ENCODE measurements at regions not wholly inside any gene's neighbourhood (a gene's known extent, or its start where the extent isn't known, plus 50 kb on each side); places are given as distances from the start of the nearest gene placed in this dataset.
"Not testable (repeated sequence)": the region's sequence is repeated elsewhere in the genome, so short reads cannot be mapped to it uniquely, and the experiment has no call there.

- CTCF ChIA-PET, result no interaction called here
- Mint-ChIP-seq H3K36me3 (ENCODE audit: insufficient read depth, unreplicated experiment) (no peaks in the 10 kb centered on the region), H3K9me3 (ENCODE audit: low read depth, unreplicated experiment) (no peaks in the 10 kb centered on the region), H3K4me3 (ENCODE audit: low read depth, unreplicated experiment) (no peak overlapping the region), H3K4me1 (ENCODE audit: low read depth, unreplicated experiment) (no peaks in the 10 kb centered on the region), H3K27me3 (ENCODE audit: unreplicated experiment) (no peaks in the 10 kb centered on the region), H3K27ac (ENCODE audit: unreplicated experiment) (no peak overlapping the region)
- no TSS peak for BruUV-seq (replicated peaks)
- intact Hi-C loops (cut with micrococcal nuclease; ENCODE audit: unreplicated experiment), result no loop called here
- no peak for DNase-seq
- no peak for TF ChIP-seq CTCF (IDR thresholded peaks at IDR 0.05; ENCODE audit: unreplicated experiment)
These were observed 723.8 kb downstream of the DIAPH3 start for GRCh38 chr13:59439776-59440428.

GRCh38 chr13:59441068-59441467, 722.7 kb downstream of the DIAPH3 start:
- DNase-seq; H3K36me3 Mint-ChIP-seq (ENCODE audit: insufficient read depth, unreplicated experiment); intact Hi-C loops (cut with micrococcal nuclease; ENCODE audit: unreplicated experiment); H3K9me3 Mint-ChIP-seq (ENCODE audit: low read depth, unreplicated experiment); CTCF ChIA-PET; H3K4me1 Mint-ChIP-seq (ENCODE audit: low read depth, unreplicated experiment); BruUV-seq (replicated peaks); H3K4me3 Mint-ChIP-seq (ENCODE audit: low read depth, unreplicated experiment); H3K27me3 Mint-ChIP-seq (ENCODE audit: unreplicated experiment); H3K27ac Mint-ChIP-seq (ENCODE audit: unreplicated experiment): not testable (repeated sequence)

- no peaks in the 10 kb centered on the region for H3K4me1 Mint-ChIP-seq (ENCODE audit: low read depth, unreplicated experiment)
- no peak overlapping the region for H3K4me3 Mint-ChIP-seq (ENCODE audit: low read depth, unreplicated experiment)
- no peaks in the 10 kb centered on the region for H3K27me3 Mint-ChIP-seq (ENCODE audit: unreplicated experiment)
- no peaks in the 10 kb centered on the region for H3K9me3 Mint-ChIP-seq (ENCODE audit: low read depth, unreplicated experiment)
- no TSS peak for BruUV-seq (replicated peaks)
- no peaks in the 10 kb centered on the region for H3K36me3 Mint-ChIP-seq (ENCODE audit: insufficient read depth, unreplicated experiment)
- CTCF ChIA-PET, result no interaction called here
- intact Hi-C loops (cut with micrococcal nuclease; ENCODE audit: unreplicated experiment), result no loop called here
- H3K27ac Mint-ChIP-seq (ENCODE audit: unreplicated experiment), result no peak overlapping the region
- TF ChIP-seq CTCF (IDR thresholded peaks at IDR 0.05; ENCODE audit: unreplicated experiment), result no peak
- no peak for DNase-seq
These were observed 722.0 kb downstream of the DIAPH3 start for GRCh38 chr13:59441596-59442280.

- no peak for DNase-seq
- no peak for TF ChIP-seq CTCF (IDR thresholded peaks at IDR 0.05; ENCODE audit: unreplicated experiment)
- Mint-ChIP-seq H3K36me3 (ENCODE audit: insufficient read depth, unreplicated experiment) (no peaks in the 10 kb centered on the region), H3K27ac (ENCODE audit: unreplicated experiment) (no peak overlapping the region), H3K9me3 (ENCODE audit: low read depth, unreplicated experiment) (no peaks in the 10 kb centered on the region), H3K4me3 (ENCODE audit: low read depth, unreplicated experiment) (no peak overlapping the region), H3K27me3 (ENCODE audit: unreplicated experiment) (no peaks in the 10 kb centered on the region), H3K4me1 (ENCODE audit: low read depth, unreplicated experiment) (no peaks in the 10 kb centered on the region)
- CTCF ChIA-PET, result no interaction called here
- no TSS peak for BruUV-seq (replicated peaks)
- intact Hi-C loops (cut with micrococcal nuclease; ENCODE audit: unreplicated experiment), result no loop called here
These were observed 721.3 kb downstream of the DIAPH3 start for GRCh38 chr13:59442461-59442860.

- no peak overlapping the region for H3K27ac Mint-ChIP-seq (ENCODE audit: unreplicated experiment)
- H3K9me3 Mint-ChIP-seq (ENCODE audit: low read depth, unreplicated experiment), result no peaks in the 10 kb centered on the region
- CTCF ChIA-PET, result no interaction called here
- no peaks in the 10 kb centered on the region for H3K27me3 Mint-ChIP-seq (ENCODE audit: unreplicated experiment)
- intact Hi-C loops (cut with micrococcal nuclease; ENCODE audit: unreplicated experiment), result no loop called here
- DNase-seq, result no peak
- no peak overlapping the region for H3K4me3 Mint-ChIP-seq (ENCODE audit: low read depth, unreplicated experiment)
- TF ChIP-seq CTCF (IDR thresholded peaks at IDR 0.05; ENCODE audit: unreplicated experiment), result no peak
- H3K4me1 Mint-ChIP-seq (ENCODE audit: low read depth, unreplicated experiment), result no peaks in the 10 kb centered on the region
- no TSS peak for BruUV-seq (replicated peaks)
- H3K36me3 Mint-ChIP-seq (ENCODE audit: insufficient read depth, unreplicated experiment), result no peaks in the 10 kb centered on the region
These were observed 720.7 kb downstream of the DIAPH3 start for GRCh38 chr13:59442944-59443486.
